ENCODE measurements at regions not wholly inside any gene's neighbourhood (a gene's known extent, or its start where the extent isn't known, plus 50 kb on each side); places are given as distances from the start of the nearest gene placed in this dataset.
"Not testable (repeated sequence)": the region's sequence is repeated elsewhere in the genome, so short reads cannot be mapped to it uniquely, and the experiment has no call there.

DNA sequence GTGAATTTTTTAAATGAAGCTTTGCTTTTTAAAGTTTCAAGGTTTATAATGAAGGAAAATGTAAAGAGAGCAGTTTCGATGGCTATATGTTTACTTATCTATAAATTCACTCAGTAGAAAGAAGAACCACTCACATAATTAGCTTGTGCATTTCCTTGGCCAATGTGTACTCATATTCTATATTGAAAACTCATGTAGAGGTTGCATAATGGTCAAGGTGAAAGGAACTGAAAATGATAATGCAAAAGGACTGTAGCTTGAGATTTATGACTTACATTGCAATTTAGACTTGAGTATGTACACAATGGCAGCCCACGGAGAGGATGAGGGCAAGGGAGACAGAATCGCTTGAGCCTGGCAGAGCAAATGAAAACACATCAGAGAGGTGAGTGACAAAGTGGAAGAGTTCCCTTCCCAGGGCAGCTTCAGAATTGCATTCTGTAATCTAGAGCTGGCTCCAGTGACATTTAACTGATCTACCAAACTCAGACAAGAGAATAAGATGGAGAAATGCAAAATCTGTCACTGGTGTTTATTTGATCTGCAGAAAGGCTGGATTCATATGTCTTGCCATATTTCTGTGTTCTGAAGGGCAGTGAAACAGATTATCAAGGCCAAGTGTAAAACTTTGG, 191.8 kb downstream of the TMEM200A start:
- no peak for DNase-seq (ENCODE audit: low read depth, low spot score)

DNA sequence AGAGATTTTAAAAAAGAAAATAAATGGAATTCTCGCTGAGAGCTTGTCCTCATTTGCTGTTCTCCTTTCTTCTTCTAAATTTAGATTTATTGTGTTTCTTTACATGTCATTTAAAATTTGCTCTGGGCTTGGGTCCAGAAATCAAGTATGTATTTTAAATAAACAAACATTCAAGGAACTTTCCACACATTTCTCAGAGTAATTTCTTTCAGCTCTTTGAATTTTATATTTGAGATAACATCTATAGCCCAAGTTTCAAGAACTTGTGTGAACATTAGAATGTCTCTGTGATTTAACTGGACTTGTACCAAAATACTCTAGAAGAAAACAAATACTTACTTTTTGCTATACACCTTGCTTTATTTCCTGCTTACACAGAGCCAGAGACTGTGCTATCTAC, 192.3 kb downstream of the TMEM200A start:
- DNase-seq (ENCODE audit: low read depth, low spot score): no peak

DNA sequence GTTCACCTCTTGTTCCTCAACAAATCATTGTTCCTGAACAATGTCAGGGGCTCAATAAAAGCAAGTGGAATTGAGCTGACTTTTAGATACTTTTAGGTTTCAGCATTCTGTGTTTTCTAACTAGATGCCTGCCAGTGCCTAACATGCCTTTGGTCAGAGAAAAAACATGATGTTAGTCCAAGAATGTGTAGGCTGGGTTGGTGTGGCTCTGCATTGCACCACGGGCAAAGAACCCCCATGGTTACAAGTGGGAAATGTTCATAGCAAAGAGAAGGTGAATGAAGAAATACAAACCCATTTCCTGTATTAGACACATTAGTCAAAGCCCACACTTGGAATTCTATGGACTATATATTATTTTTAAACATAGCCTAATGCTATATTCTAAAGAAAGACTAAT, 193.3 kb downstream of the TMEM200A start:
- peak; percentile 32 for DNase-seq (ENCODE audit: low read depth, low spot score)

DNA sequence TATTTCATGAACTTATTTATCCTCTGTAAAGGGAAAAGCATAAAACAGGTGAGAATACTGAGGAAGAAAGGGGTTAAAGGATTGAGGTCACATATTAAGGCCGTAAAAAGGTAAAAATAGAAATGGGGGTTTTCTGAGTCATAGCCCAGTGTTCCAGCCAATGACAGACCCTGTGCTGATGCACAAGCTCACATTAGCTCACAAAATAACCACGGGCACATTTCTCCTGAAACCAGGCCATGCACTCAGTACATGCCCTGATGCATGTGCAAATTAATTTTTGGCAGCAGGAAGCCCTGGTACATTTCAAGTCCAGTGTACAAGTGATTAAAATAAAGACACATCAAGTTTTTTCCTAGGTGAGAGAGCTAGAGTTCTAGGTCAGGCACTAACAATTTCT, 194.4 kb downstream of the TMEM200A start:
- peak; percentile 15 for DNase-seq (ENCODE audit: low read depth, low spot score)

GRCh38 chr6:130561159-130561558, 195.3 kb downstream of the TMEM200A start:
- DNase-seq (ENCODE audit: low read depth, low spot score): not testable (repeated sequence)

- DNase-seq (ENCODE audit: low read depth, low spot score): no peak
Observed at GRCh38 chr6:130565696-130566095, 199.9 kb downstream of the TMEM200A start.

DNA sequence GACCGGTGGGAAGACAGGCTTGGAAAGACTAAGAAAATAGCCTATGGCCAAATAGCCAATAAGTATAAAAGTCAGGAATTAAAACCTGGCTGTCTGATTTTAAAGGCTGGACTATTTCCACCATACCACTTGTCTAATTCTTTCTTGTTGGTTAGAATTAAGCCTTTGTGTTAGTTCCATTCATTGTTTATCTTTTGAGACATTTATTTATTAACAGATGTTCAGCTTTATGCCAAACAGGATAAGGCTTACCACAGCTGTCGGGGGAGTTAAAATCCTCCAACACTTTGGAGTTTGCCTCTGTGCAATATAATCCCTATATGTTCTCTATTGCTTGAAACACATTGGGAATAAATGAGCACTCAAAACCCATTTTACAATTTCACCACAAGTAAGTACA, 208.3 kb downstream of the TMEM200A start:
- no peak for DNase-seq (ENCODE audit: low read depth, low spot score)

DNA sequence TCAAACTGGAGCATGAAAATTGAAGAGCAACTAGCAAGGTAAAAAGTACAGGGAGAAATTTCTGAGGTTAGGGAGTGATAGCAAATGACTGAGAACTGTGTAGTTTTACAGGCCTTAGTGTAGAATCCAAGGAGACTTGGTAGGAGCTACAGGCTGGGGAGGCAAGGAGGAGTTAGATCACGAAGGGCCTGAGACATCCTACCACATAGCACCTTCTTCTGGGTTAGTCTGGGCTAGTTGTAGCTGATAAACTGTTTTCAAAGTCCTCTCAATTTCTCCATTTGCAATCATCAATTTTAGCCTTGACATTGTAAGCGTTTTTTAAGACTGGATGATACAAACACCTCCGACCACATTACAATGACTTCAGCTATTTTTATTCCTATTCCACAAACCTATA, 209.7 kb downstream of the TMEM200A start:
- DNase-seq (ENCODE audit: low read depth, low spot score): no peak

- no peak for DNase-seq (ENCODE audit: low read depth, low spot score)
Observed at GRCh38 chr6:130575971-130576370, 210.2 kb downstream of the TMEM200A start.

GRCh38 chr6:130577178-130577919, 211.5 kb downstream of the TMEM200A start:
- no peak for DNase-seq (ENCODE audit: low read depth, low spot score)

GRCh38 chr6:130578713-130579112, 212.9 kb downstream of the TMEM200A start:
- DNase-seq (ENCODE audit: low read depth, low spot score): no peak

GRCh38 chr6:130583268-130583667, 217.5 kb downstream of the TMEM200A start:
- DNase-seq (ENCODE audit: low read depth, low spot score): no peak

DNA sequence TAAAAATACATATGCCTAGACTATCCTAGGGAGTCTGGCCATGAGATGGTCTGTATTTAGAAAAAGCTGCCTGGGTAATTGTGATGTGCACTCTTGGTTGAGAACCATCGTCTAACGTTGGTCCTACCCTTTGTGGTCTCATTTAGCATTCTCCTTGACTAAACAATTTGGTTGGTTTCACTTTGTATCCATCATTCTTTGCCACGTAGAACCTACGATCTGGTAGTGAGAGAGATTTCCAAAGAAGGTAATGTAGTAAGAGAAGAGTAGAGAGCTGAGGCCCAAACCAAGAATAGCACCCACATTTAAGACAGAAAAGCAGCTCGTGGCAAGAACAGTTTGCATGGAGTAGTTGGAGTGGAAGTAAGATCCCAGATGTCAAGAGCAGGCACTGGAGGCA, 219.8 kb downstream of the TMEM200A start:
- no peak for DNase-seq (ENCODE audit: low read depth, low spot score)

DNA sequence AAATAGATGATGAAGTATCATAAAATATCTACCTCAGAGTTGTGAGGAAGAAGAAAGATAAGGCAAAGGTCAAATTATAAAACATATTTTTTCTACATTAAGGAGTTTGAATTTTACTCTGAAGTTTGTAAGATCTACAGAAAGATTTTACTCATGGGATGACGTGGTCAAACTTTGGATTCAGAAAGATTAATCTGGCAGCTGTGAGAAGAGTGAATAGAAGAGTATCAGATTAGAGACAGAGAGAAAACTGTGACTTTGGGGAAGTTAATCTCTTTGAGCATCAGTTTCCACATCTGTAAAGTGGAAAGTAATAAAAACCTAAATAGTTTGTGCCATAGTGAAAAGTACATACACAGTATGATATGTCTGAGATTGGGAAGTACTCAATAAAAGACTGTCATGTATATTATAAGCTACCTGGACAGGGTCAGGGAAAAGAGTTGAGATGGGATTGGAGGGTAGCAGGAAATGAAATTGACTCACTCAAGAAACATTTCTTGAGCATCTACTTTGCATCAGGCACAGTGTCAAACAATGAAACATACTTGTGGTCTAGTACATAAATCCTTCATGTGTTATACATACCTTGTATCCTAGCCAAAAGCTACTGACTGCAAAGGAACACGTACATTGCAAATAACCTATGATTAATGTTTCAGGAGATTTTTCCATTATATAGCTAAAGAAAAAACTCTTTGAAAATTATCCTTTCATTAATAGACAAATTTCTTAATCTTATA, 222.1 kb downstream of the TMEM200A start:
- peak; percentile 29 for DNase-seq (ENCODE audit: low read depth, low spot score)

DNA sequence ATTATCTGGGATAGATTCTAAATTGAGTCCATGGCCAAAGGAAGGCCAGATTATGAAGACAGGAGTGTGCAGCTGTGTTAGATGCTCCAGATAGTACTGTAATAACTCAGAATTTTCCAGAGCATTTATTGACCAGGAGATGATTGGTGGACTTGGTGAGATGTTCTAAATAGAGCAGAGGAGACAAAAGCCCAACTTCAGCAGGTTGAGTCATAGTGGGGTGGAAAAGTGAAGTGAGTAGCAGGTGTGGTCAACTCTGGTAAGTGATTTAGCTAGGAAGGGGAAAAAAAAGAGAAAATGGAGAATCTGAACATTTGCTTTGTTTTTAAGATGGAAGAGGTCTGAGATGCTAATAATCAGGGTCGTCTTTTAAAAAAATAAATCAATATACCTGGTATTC, 227.4 kb downstream of the TMEM200A start:
- no peak for DNase-seq (ENCODE audit: low read depth, low spot score)

GRCh38 chr6:130593948-130594347, 228.1 kb downstream of the TMEM200A start:
- DNase-seq (ENCODE audit: low read depth, low spot score): no peak

GRCh38 chr6:130598021-130598989, 228.9 kb upstream of the SMLR1 start:
- peak; percentile 7 for DNase-seq (ENCODE audit: low read depth, low spot score)

GRCh38 chr6:130600880-130601341, 226.3 kb upstream of the SMLR1 start:
- peak; percentile 55 for DNase-seq (ENCODE audit: low read depth, low spot score)

DNA sequence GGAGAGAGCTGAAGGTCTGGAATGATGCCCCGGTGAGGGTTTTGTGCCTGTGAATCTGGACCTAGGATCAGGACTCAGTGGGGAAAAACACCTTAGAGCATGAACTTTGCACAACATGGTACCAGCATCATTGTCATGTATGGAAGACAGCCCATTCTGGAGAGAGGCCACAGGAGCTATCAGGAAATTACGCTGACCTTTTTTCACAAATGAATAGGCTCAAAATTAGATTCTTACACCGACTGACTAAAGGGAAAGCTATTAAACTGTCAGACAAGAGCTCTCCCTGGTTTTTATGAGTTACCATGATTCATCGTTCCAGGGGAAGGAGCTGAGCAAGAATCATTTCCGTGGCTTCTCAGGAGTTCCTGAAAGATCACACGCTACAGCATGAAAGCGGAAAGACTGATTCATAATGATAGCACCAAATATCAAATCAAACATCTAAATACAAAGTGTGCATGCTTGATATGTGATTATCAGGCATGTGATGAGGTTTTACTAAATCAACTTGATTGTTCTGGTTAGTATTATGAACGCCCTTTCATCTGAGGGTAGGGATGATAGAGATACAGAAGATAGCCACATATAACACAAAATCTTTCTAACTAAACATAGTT, 224.9 kb upstream of the SMLR1 start:
- peak; percentile 84 for DNase-seq (ENCODE audit: low read depth, low spot score)

DNA sequence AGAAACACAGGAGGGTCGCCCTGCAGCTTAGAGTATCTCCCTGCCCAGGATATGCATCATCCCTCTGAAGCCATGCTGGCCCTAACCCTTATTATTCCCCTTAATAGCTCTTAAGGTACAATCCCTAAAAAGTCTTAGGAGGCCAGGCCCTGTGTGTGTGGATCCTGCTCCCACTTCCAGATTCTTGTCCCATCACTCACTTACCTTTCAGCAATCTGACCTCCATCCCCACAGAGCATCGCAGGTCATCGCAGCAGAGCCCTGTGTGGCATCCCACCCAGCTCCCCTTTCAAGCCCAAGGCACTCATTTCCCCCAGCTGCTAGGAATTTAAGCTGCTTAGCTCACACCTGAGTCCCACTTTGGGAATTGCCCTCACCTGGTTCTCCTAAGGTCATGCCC, 223.8 kb upstream of the SMLR1 start:
- DNase-seq (ENCODE audit: low read depth, low spot score): no peak

GRCh38 chr6:130604841-130605399, 222.3 kb upstream of the SMLR1 start:
- DNase-seq (ENCODE audit: low read depth, low spot score): no peak

Measured in astrocyte of the hippocampus (primary cell).